Endodermal cell (in vitro differentiated cells): ENCODE measurements at regions not wholly inside any gene's neighbourhood (a gene's known extent, or its start where the extent isn't known, plus 50 kb on each side); places are given as distances from the start of the nearest gene placed in this dataset.

Experiments used
- DNase-seq: peaks from one replicate; pipeline ENCODE4 v3.0.0-alpha.2; 2017
- H3K27ac ChIP-seq: 2 replicates; pipeline ENCODE4 v1.5.1; 2013; ENCODE audit warnings: mild to moderate bottlenecking, low read depth, low read length, moderate library complexity
- H3K27me3 ChIP-seq: 2 replicates; pipeline ENCODE4 v1.6.1; 2013; ENCODE audit warnings: mild to moderate bottlenecking, low read length, moderate library complexity; ENCODE audit not compliant: insufficient read depth, control insufficient read depth, poor library complexity, severe bottlenecking
- H3K36me3 ChIP-seq: 2 replicates; pipeline ENCODE4 v1.7.0; 2013; ENCODE audit warnings: mild to moderate bottlenecking, low read length, moderate library complexity; ENCODE audit not compliant: control insufficient read depth, insufficient read depth
- H3K4me1 ChIP-seq: one replicate; pipeline ENCODE4 v1.7.0; 2013; ENCODE audit warnings: low read length; ENCODE audit not compliant: control insufficient read depth, insufficient read depth
- H3K4me3 ChIP-seq: 2 replicates; pipeline ENCODE4 v1.5.1; 2013; ENCODE audit warnings: mild to moderate bottlenecking, low read length, moderate library complexity
- H3K9ac ChIP-seq: 2 replicates; pipeline ENCODE4 v1.6.1; 2013; ENCODE audit warnings: mild to moderate bottlenecking, low read length, moderate library complexity; ENCODE audit not compliant: poor library complexity, severe bottlenecking; ENCODE audit errors: extremely low read depth
- H3K9me3 ChIP-seq: 2 replicates; pipeline ENCODE4 v1.6.1; 2013; ENCODE audit warnings: mild to moderate bottlenecking, low read length, moderate library complexity; ENCODE audit not compliant: control insufficient read depth
- H3K27ac Mint-ChIP-seq: 2 replicates; pipeline ENCODE4 v1.8.0; 2020; ENCODE audit warnings: mixed read lengths
- H3K27me3 Mint-ChIP-seq: 2 replicates; pipeline ENCODE4 v1.8.0; 2021; ENCODE audit warnings: mild to moderate bottlenecking, mixed read lengths; ENCODE audit not compliant: insufficient read depth
- H3K36me3 Mint-ChIP-seq: 2 replicates; pipeline ENCODE4 v1.8.0; 2020; ENCODE audit warnings: low read depth, mixed read lengths
- H3K4me1 Mint-ChIP-seq: 2 replicates; pipeline ENCODE4 v1.8.0; 2020; ENCODE audit warnings: mixed read lengths
- H3K4me3 Mint-ChIP-seq: 2 replicates; pipeline ENCODE4 v1.8.0; 2020; ENCODE audit warnings: mild to moderate bottlenecking, moderate library complexity, mixed read lengths
- H3K9me3 Mint-ChIP-seq: 2 replicates; pipeline ENCODE4 v1.8.0; 2020; ENCODE audit warnings: mild to moderate bottlenecking, mixed read lengths
- CTCF ChIP-seq: fragments of 200-600 bp; sonication (generic); conservative IDR thresholded peaks from 2 replicates; pipeline ENCODE4 v1.5.0; 2021; ENCODE audit warnings: antibody characterized with exemption, mild to moderate bottlenecking
- WGBS, 2 experiments: methylation state at CpG; one replicate each; pipeline versions ENCODE4 v1.1.5 to v1.1.7; 2013; ENCODE audit warnings: missing lambda C conversion rate in 2 of 2, mixed read lengths in 1 of 2; ENCODE audit not compliant: insufficient coverage in 1 of 2, insufficient read length in 1 of 2; 5-methylcytosine and 5-hydroxymethylcytosine counted together

DNA sequence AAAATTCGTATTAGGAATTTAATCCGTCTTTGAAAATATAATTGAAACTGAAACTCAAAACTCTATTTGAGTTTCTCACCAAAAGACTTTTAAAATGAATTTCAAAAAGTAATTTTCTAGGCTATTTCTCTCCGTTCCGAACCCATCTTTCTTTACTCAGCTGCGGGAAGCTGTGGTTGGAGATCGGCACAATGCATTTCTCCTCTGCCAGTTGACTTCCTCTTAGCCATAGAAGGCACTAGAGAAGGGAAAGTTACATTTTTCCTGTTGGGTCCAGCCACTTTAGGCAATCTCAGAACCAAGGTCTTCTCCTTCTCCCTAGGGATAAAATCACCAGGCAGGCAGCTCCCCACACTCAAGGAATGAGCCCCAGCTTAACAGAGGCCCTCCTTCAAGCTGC lies 133.6 kb upstream of the COL1A2 start:
- H3K4me1 Mint-ChIP-seq, result peaks cover 17% of the 10 kb centered on the region
- Histone ChIP-seq H3K9ac (no peak overlapping the region), H3K4me3 (no peak overlapping the region), H3K9me3 (no peaks in the 10 kb centered on the region), H3K27ac (no peak overlapping the region), H3K4me1 (peaks cover 5% of the 10 kb centered on the region), H3K36me3 (no peaks in the 10 kb centered on the region), H3K27me3 (no peaks in the 10 kb centered on the region)
- no peaks in the 10 kb centered on the region for H3K36me3 Mint-ChIP-seq
- H3K9me3 Mint-ChIP-seq, result no peaks in the 10 kb centered on the region
- no peak overlapping the region for H3K27ac Mint-ChIP-seq
- no peak for DNase-seq
- no peak overlapping the region for H3K4me3 Mint-ChIP-seq
- TF ChIP-seq CTCF, result no peak
- WGBS, 2 experiments, result 96 to 100% methylated on average over 5 to 6 of the region's 6 CpGs
- H3K27me3 Mint-ChIP-seq, result no peaks in the 10 kb centered on the region

DNA sequence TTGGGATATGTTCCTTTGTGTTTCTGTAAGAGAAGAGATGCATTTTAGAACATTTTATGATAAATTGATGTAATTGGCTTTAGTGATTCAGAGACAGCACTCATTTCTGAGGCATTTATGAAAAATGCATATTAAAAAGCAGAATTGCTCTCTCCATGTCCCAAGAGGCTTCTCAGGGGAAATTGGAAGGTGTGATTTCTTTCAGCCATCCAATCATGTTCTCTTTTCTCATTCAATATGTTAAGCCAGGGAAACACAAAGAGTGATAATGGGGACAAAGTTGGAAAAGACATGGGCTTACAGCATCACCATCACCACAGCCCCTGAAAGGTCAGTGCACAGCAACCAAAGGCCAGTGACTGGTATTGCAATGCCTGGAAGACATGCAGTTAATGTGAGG lies 129.9 kb upstream of the COL1A2 start:
- H3K9ac ChIP-seq, result no peak overlapping the region
- peaks cover 5% of the 10 kb centered on the region for H3K4me1 Mint-ChIP-seq
- H3K4me1 ChIP-seq, result no peaks in the 10 kb centered on the region
- no peak overlapping the region for H3K27ac Mint-ChIP-seq
- TF ChIP-seq CTCF, result no peak
- no peaks in the 10 kb centered on the region for H3K36me3 ChIP-seq
- no peak for DNase-seq
- no peaks in the 10 kb centered on the region for H3K9me3 ChIP-seq
- H3K4me3 ChIP-seq, result no peak overlapping the region
- H3K9me3 Mint-ChIP-seq, result no peaks in the 10 kb centered on the region
- H3K27ac ChIP-seq, result no peak overlapping the region
- no peaks in the 10 kb centered on the region for H3K27me3 Mint-ChIP-seq
- no peaks in the 10 kb centered on the region for H3K36me3 Mint-ChIP-seq
- no peak overlapping the region for H3K4me3 Mint-ChIP-seq
- H3K27me3 ChIP-seq, result no peaks in the 10 kb centered on the region

GRCh38 chr7:94265456-94265855 lies 129.2 kb upstream of the COL1A2 start:
- TF ChIP-seq CTCF, result no peak
- H3K4me3 Mint-ChIP-seq, result no peak overlapping the region
- no peak for DNase-seq
- H3K27ac ChIP-seq, result no peak overlapping the region
- H3K9ac ChIP-seq, result no peak overlapping the region
- no peak overlapping the region for H3K4me3 ChIP-seq
- H3K27me3 ChIP-seq, result no peaks in the 10 kb centered on the region
- no peaks in the 10 kb centered on the region for H3K27me3 Mint-ChIP-seq
- no peaks in the 10 kb centered on the region for H3K9me3 ChIP-seq
- no peaks in the 10 kb centered on the region for H3K36me3 Mint-ChIP-seq
- 69 to 80% methylated on average over 1 to 2 of the region's 2 CpGs for WGBS, 2 experiments
- no peaks in the 10 kb centered on the region for H3K9me3 Mint-ChIP-seq
- H3K27ac Mint-ChIP-seq, result no peak overlapping the region
- H3K36me3 ChIP-seq, result no peaks in the 10 kb centered on the region
- H3K4me1 Mint-ChIP-seq, result peaks cover 5% of the 10 kb centered on the region
- no peaks in the 10 kb centered on the region for H3K4me1 ChIP-seq
